ENCODE measurements at regions not wholly inside any gene's neighbourhood (a gene's known extent, or its start where the extent isn't known, plus 50 kb on each side); places are given as distances from the start of the nearest gene placed in this dataset.

DNA sequence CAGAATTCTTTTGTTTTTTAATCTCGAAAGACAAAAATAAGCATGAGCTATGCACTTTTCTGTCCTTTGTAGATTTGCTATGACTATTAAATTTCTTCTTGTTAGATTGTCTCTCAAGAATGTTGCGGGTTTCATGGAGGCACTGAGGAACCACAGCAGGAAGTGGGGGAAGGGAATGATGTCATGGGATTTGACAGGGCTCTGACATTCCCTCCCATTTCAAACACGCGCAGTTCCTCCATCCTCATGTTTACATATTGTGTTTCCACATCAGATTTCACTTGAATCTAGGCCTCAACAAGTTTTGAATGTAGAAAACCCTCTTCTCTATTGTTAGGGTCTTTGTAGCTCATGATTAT is 154.8 kb downstream of the PALM2AKAP2 start:
- Histone ChIP-seq H2AK9ac (replicated peaks; ENCODE audit: low read depth, low read length, poor library complexity) (no peak overlapping the region), H3K18ac (ENCODE audit: low read depth, low read length) (no peak overlapping the region), H2AK5ac (ENCODE audit: low read depth, low read length) (no peak overlapping the region), H4K8ac (ENCODE audit: low read depth in 2 of 2, low read length in 2 of 2) (0 out of 4 replicates have a peak overlapping the region, but pooled peaks of 1 of the 2 experiments have one; percentile 18), H3K4me1 (ENCODE audit: control insufficient read depth, insufficient read depth, low read length) (peaks cover 5% of the 10 kb centered on the region), H3K79me1 (ENCODE audit: low read depth in 1 of 2, low read length in 2 of 2) (peaks cover 8 to 26% of the 10 kb centered on the region in 2 experiments; a peak in 3 of 4 replicates), H2AFZ (replicated peaks; ENCODE audit: low read length, poor library complexity) (no peak overlapping the region), H3K27ac (ENCODE audit: insufficient read depth, low read length) (no peak overlapping the region), H3K9me1 (ENCODE audit: insufficient read depth, low read length) (peaks cover 18% of the 10 kb centered on the region; the same call in 1 of the 2 replicates), H2BK5ac (ENCODE audit: low read depth, low read length, poor library complexity, severe bottlenecking) (no peak overlapping the region), H2BK15ac (ENCODE audit: low read depth, low read length) (no peak overlapping the region), H3K36me3 (ENCODE audit: control insufficient read depth, insufficient read depth, low read length) (peaks cover 6% of the 10 kb centered on the region; the same call in 1 of the 2 replicates), H2BK20ac (ENCODE audit: low read depth, low read length) (no peak overlapping the region), H3K23ac (ENCODE audit: low read depth, low read length) (no peak overlapping the region), H3K56ac (ENCODE audit: extremely low read depth, insufficient read depth, low read length) (no peak overlapping the region), H4K91ac (ENCODE audit: insufficient read depth, low read depth, low read length) (no peak overlapping the region), H3K9me3 (ENCODE audit: control insufficient read depth, insufficient read depth, low read length) (no peaks in the 10 kb centered on the region), H3K4ac (ENCODE audit: low read depth, low read length) (no peak overlapping the region), H3K14ac (replicated peaks; ENCODE audit: low read depth, low read length) (no peak overlapping the region), H4K5ac (ENCODE audit: low read depth, low read length) (no peak overlapping the region), H3K27me3 (ENCODE audit: control insufficient read depth, insufficient read depth, low read length) (no peaks in the 10 kb centered on the region), H3K9ac (ENCODE audit: low read depth, low read length) (no peak overlapping the region), H3K4me2 (ENCODE audit: low read depth, low read length) (no peak overlapping the region), H4K20me1 (ENCODE audit: insufficient read depth, low read length) (no peaks in the 10 kb centered on the region), H2BK120ac (ENCODE audit: low read depth, low read length) (no peak overlapping the region), H3K4me3 (ENCODE audit: insufficient read depth, low read depth, low read length) (no peak overlapping the region)
- DNase-seq (peak; percentile 85), ATAC-seq (ENCODE audit: low read depth) (peak; percentile 37)
- no CpG with 5 or more reads among the region's 4 CpGs for WGBS, 2 experiments (ENCODE audit: extremely low coverage in 2 of 2, insufficient read length in 1 of 2)
- no TSS peak for BruUV-seq (replicated peaks)
- in situ Hi-C loops (cut with MboI; ENCODE audit: low sequenced_read_pairs) (no loop called here), dilution Hi-C loops (cut with HindIII; ENCODE audit: low sequenced_read_pairs, unreplicated experiment) (no loop called here), intact Hi-C loops (cut with micrococcal nuclease) (no loop called here)
- ChIA-PET CTCF (no interaction called here), POLR2A (ENCODE audit: unreplicated experiment) (no interaction called here)
- no peak for TF ChIP-seq RAD21 (IDR thresholded peaks at IDR 0.05; ENCODE audit: low read length)
- TF ChIP-seq MXI1 (IDR thresholded peaks at IDR 0.05; ENCODE audit: borderline replicate concordance, low read depth, low read length) = peak; percentile 26; the same call in 1 of the 2 replicates
- no peak for TF ChIP-seq POLR2A (IDR thresholded peaks at IDR 0.05; ENCODE audit: low read depth, low read length)
- TF ChIP-seq, protein P1, sequence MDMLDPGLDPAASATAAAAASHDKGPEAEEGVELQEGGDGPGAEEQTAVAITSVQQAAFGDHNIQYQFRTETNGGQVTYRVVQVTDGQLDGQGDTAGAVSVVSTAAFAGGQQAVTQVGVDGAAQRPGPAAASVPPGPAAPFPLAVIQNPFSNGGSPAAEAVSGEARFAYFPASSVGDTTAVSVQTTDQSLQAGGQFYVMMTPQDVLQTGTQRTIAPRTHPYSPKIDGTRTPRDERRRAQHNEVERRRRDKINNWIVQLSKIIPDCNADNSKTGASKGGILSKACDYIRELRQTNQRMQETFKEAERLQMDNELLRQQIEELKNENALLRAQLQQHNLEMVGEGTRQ (IDR thresholded peaks at IDR 0.05; ENCODE audit: low read depth, low read length) = no peak
- peak; percentile 33; the same call in 1 of the 2 replicates for TF ChIP-seq MAZ (IDR thresholded peaks at IDR 0.05; ENCODE audit: borderline replicate concordance, low read depth, low read length)
- TF ChIP-seq, protein P2, sequence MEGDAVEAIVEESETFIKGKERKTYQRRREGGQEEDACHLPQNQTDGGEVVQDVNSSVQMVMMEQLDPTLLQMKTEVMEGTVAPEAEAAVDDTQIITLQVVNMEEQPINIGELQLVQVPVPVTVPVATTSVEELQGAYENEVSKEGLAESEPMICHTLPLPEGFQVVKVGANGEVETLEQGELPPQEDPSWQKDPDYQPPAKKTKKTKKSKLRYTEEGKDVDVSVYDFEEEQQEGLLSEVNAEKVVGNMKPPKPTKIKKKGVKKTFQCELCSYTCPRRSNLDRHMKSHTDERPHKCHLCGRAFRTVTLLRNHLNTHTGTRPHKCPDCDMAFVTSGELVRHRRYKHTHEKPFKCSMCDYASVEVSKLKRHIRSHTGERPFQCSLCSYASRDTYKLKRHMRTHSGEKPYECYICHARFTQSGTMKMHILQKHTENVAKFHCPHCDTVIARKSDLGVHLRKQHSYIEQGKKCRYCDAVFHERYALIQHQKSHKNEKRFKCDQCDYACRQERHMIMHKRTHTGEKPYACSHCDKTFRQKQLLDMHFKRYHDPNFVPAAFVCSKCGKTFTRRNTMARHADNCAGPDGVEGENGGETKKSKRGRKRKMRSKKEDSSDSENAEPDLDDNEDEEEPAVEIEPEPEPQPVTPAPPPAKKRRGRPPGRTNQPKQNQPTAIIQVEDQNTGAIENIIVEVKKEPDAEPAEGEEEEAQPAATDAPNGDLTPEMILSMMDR (conservative IDR thresholded peaks at IDR 0.05; ENCODE audit: low read depth, low read length) = no peak
- TF ChIP-seq ELK1 (IDR thresholded peaks at IDR 0.05; ENCODE audit: borderline replicate concordance, low read depth, low read length) = no peak
- TF ChIP-seq FOS (IDR thresholded peaks at IDR 0.05; ENCODE audit: low read depth, low read length) = no peak
- no peak for TF ChIP-seq RFX5 (IDR thresholded peaks at IDR 0.05; ENCODE audit: low read depth, low read length)
- TF ChIP-seq CEBPB (IDR thresholded peaks at IDR 0.05; ENCODE audit: low read depth, low read length) = no peak
- no peak for TF ChIP-seq RCOR1 (IDR thresholded peaks at IDR 0.05; ENCODE audit: insufficient replicate concordance, low read length)
- TF ChIP-seq BHLHE40 (IDR thresholded peaks at IDR 0.05; ENCODE audit: low read depth, low read length) = no peak
- no peak for TF ChIP-seq SMC3 (IDR thresholded peaks at IDR 0.05; ENCODE audit: low read depth, low read length)
- TF ChIP-seq MAFK (IDR thresholded peaks at IDR 0.05; ENCODE audit: low read depth, low read length) = 0 out of 2 replicates have a peak, but pooled peaks have one; percentile 18
- no peak for TF ChIP-seq NFE2L2 (IDR thresholded peaks at IDR 0.05; ENCODE audit: low read depth, low read length)
- TF ChIP-seq CHD1 (IDR thresholded peaks at IDR 0.05; ENCODE audit: low read depth, low read length) = no peak

Data from IMR-90 (cell line).